ENCODE measurements at regions not wholly inside any gene's neighbourhood (a gene's known extent, or its start where the extent isn't known, plus 50 kb on each side); places are given as distances from the start of the nearest gene placed in this dataset.

DNA sequence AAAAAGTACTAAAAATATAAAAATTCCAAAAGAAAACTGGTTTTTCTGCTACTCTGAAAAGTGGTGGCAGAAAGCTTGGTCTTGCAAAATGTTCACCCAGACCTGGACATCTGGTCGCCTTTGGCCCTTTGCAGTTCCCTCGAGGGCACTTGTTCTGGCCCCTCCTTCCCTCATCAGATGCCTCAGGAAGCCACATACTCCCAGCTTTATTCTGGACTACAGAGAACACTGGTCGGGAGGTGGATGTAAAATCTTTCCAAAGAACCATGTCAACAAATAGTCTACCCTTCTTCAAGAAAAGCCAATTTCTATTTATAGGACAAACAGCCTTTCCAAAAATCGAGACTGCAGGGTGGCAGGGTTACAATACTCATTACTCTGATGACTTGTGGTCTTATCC is 726.1 kb downstream of the TNS3 start:
- no peak for TF ChIP-seq STAT1 (IDR thresholded peaks at IDR 0.05; ENCODE audit: unreplicated experiment)
- TF ChIP-seq, protein P1, sequence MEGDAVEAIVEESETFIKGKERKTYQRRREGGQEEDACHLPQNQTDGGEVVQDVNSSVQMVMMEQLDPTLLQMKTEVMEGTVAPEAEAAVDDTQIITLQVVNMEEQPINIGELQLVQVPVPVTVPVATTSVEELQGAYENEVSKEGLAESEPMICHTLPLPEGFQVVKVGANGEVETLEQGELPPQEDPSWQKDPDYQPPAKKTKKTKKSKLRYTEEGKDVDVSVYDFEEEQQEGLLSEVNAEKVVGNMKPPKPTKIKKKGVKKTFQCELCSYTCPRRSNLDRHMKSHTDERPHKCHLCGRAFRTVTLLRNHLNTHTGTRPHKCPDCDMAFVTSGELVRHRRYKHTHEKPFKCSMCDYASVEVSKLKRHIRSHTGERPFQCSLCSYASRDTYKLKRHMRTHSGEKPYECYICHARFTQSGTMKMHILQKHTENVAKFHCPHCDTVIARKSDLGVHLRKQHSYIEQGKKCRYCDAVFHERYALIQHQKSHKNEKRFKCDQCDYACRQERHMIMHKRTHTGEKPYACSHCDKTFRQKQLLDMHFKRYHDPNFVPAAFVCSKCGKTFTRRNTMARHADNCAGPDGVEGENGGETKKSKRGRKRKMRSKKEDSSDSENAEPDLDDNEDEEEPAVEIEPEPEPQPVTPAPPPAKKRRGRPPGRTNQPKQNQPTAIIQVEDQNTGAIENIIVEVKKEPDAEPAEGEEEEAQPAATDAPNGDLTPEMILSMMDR (conservative IDR thresholded peaks at IDR 0.05; ENCODE audit: low read depth in 2 of 2): no peak
- no peak for TF ChIP-seq NANOG (IDR thresholded peaks at IDR 0.05; ENCODE audit: borderline replicate concordance)
- TF ChIP-seq, protein P2, sequence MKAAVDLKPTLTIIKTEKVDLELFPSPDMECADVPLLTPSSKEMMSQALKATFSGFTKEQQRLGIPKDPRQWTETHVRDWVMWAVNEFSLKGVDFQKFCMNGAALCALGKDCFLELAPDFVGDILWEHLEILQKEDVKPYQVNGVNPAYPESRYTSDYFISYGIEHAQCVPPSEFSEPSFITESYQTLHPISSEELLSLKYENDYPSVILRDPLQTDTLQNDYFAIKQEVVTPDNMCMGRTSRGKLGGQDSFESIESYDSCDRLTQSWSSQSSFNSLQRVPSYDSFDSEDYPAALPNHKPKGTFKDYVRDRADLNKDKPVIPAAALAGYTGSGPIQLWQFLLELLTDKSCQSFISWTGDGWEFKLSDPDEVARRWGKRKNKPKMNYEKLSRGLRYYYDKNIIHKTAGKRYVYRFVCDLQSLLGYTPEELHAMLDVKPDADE (IDR thresholded peaks at IDR 0.05): no peak
- no peak for TF ChIP-seq EZH2 (IDR thresholded peaks at IDR 0.05; ENCODE audit: low read depth, unreplicated experiment)
- TF ChIP-seq EZH2phosphoT487 (IDR thresholded peaks at IDR 0.05; ENCODE audit: unreplicated experiment): no peak
- Histone ChIP-seq H3K4me3 (no peak overlapping the region), H3K9me2 (ENCODE audit: insufficient read depth) (peaks cover 3% of the 10 kb centered on the region; the same call in 1 of the 2 replicates), H3K79me2 (replicated peaks; ENCODE audit: insufficient read depth) (no peaks in the 10 kb centered on the region), H3K4me1 (ENCODE audit: insufficient read depth) (no peaks in the 10 kb centered on the region), H3K27me3 (ENCODE audit: insufficient read depth) (no peaks in the 10 kb centered on the region), H3K36me3 (ENCODE audit: insufficient read depth) (no peaks in the 10 kb centered on the region), H4K20me1 (replicated peaks; ENCODE audit: insufficient read depth) (no peaks in the 10 kb centered on the region), H3K27ac (ENCODE audit: low read depth) (no peak overlapping the region), H2AFZ (0 out of 2 replicates have a peak overlapping the region, but pooled peaks have one; percentile 28), H3F3A (replicated peaks; ENCODE audit: low read depth) (no peaks in the 10 kb centered on the region), H3K4me2 (no peak overlapping the region)
- Mint-ChIP-seq H3K9me3 (no peaks in the 10 kb centered on the region), H3K27me3 (ENCODE audit: insufficient read depth, low read depth, poor library complexity) (no peaks in the 10 kb centered on the region), H3K27ac (no peak overlapping the region), H3K4me3 (no peak overlapping the region), H3K4me1 (no peaks in the 10 kb centered on the region), H3K36me3 (ENCODE audit: low read depth) (no peaks in the 10 kb centered on the region)
- ATAC-seq (no peak), DNase-seq (ENCODE audit: low spot score) (no peak)

DNA sequence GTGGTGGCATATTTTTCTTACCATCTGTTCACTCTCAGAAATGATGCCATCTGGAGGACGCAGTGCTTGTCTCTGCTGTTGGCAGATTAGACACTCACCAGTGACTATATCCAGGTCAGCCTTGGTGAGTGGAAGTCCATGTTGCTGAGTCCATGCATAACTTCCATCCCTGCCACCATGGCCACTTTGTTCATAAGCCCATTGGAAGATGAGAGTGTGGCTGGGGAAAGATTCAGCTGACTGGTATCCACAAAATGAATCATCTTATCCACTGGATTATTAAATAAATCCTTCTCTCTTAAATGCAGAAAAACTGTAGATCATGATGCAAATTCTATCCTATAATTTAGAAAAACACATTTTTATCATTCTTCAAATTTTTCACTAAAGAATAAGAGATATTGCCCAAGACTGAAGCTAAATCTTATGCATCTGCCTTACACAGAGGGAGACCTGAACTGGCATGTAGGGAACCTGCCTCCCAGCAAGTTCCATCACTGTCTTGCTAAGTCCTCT is 726.9 kb downstream of the TNS3 start:
- no peaks in the 10 kb centered on the region for H3K27me3 ChIP-seq (ENCODE audit: insufficient read depth)
- H3K27ac Mint-ChIP-seq: no peak overlapping the region
- H3K4me1 Mint-ChIP-seq: no peaks in the 10 kb centered on the region
- TF ChIP-seq, protein P1 (conservative IDR thresholded peaks at IDR 0.05; ENCODE audit: low read depth in 2 of 2): peak in 1 of 2 experiments; percentile 20; a peak in 2 of 4 replicates
- no peak for TF ChIP-seq EZH2phosphoT487 (IDR thresholded peaks at IDR 0.05; ENCODE audit: unreplicated experiment)
- no peaks in the 10 kb centered on the region for H3K36me3 Mint-ChIP-seq (ENCODE audit: low read depth)
- DNase-seq (ENCODE audit: low spot score) (no peak), ATAC-seq (no peak)
- H3K4me3 ChIP-seq: no peak overlapping the region
- H3K79me2 ChIP-seq (replicated peaks; ENCODE audit: insufficient read depth): no peaks in the 10 kb centered on the region
- no peaks in the 10 kb centered on the region for H4K20me1 ChIP-seq (replicated peaks; ENCODE audit: insufficient read depth)
- H3K4me3 Mint-ChIP-seq: no peak overlapping the region
- H3K9me3 Mint-ChIP-seq: no peaks in the 10 kb centered on the region
- H3K9me2 ChIP-seq (ENCODE audit: insufficient read depth): no peaks in the 10 kb centered on the region
- H3K27ac ChIP-seq (ENCODE audit: low read depth): no peak overlapping the region
- H3F3A ChIP-seq (replicated peaks; ENCODE audit: low read depth): no peaks in the 10 kb centered on the region
- no peaks in the 10 kb centered on the region for H3K36me3 ChIP-seq (ENCODE audit: insufficient read depth)
- H3K27me3 Mint-ChIP-seq (ENCODE audit: insufficient read depth, low read depth, poor library complexity): no peaks in the 10 kb centered on the region
- H3K4me1 ChIP-seq (ENCODE audit: insufficient read depth): no peaks in the 10 kb centered on the region
- H2AFZ ChIP-seq: no peak overlapping the region
- no peak overlapping the region for H3K4me2 ChIP-seq
